ENCODE measurements at regions not wholly inside any gene's neighbourhood (a gene's known extent, or its start where the extent isn't known, plus 50 kb on each side); places are given as distances from the start of the nearest gene placed in this dataset.

DNA sequence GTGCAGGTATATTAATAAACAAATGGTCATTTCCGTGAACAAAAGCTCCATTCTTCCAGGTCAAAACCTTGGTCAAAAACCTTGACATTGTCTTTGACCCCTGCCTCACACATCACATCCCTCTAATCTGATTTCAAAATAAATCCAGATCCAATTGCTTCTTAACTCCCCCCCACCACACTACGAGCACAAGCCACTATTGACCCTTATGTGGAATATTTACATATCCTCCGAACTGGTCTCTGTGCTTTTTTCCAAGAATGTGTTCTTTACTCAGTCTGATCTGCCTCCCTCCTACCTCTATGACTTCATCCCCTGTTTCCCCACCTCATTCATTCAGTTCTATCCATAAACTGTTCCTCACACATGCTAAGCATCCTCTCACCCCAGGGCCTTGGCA lies 313.6 kb upstream of the NPVF start:
- DNase-seq = no peak
- 41 to 64% (median 51%) methylated on average over 3 of the region's 3 CpGs for WGBS, 3 donors
- Histone ChIP-seq H3K9me3 (no peaks in the 10 kb centered on the region), H3K27ac (no peak overlapping the region), H3K4me1 (ENCODE audit: insufficient read depth) (peaks cover 5% of the 10 kb centered on the region), H3K4me3 (no peak overlapping the region), H3K27me3 (no peaks in the 10 kb centered on the region), H3K36me3 (no peaks in the 10 kb centered on the region)
- intact Hi-C loops (cut with DNase I) = no loop called here
- TF ChIP-seq EP300 (IDR thresholded peaks at IDR 0.05) (no peak), CTCF (IDR thresholded peaks at IDR 0.05) (no peak), POLR2A (IDR thresholded peaks at IDR 0.05) (no peak)

DNA sequence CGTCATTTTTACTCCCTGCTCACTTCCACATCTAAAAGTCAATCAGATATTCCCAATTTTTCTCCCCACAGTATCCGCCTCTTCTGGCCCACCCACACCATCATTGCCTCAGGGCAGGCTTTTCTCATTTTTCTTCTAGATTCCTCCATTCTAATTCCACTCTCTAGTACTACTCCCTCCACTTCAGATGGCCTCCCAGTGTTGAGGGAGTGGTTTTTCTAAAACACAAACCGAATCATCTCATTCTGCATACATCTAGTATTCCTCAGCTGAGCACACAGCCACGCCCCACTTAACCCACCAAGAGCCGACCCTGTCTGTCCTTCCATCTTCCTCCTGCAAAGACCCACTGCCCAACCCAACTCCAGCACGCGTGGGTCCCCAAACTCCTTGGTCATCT lies 314.9 kb upstream of the NPVF start:
- intact Hi-C loops (cut with DNase I) = loop anchor here in 1 of 4 donors (1.0 kb wide), 1 partner anchor 47 kb away; no protein-coding TSS in a partner anchor
- no peak for DNase-seq
- Histone ChIP-seq H3K27ac (no peak overlapping the region), H3K27me3 (no peaks in the 10 kb centered on the region), H3K9me3 (no peaks in the 10 kb centered on the region), H3K4me3 (no peak overlapping the region), H3K36me3 (no peaks in the 10 kb centered on the region), H3K4me1 (ENCODE audit: insufficient read depth) (peaks cover 3% of the 10 kb centered on the region)
- TF ChIP-seq EP300 (IDR thresholded peaks at IDR 0.05) (no peak), POLR2A (IDR thresholded peaks at IDR 0.05) (no peak), CTCF (IDR thresholded peaks at IDR 0.05) (no peak)
- WGBS, 3 donors = 91 to 94% (median 91%) methylated on average over 7 of the region's 7 CpGs

DNA sequence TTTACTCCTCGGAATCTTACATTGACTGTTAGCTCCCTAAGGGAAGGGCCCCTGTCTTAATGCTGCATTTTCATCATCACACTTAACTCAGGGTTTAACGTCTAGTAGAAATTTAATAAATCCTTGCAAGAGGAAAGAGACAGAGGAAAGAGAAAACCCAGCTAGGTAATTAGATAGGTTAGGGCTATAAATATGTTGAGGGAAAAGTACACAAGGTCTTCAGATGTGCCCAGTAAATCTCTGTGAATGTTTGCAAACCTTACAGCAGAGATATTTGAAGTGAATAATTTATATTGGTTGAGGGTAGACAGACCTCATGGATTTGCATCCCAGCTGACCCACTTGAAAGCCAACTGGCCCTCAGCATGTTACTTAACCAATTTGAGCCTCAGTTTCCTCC lies 315.5 kb upstream of the NPVF start:
- Histone ChIP-seq H3K27me3 (no peaks in the 10 kb centered on the region), H3K36me3 (no peaks in the 10 kb centered on the region), H3K4me1 (ENCODE audit: insufficient read depth) (peaks cover 5% of the 10 kb centered on the region), H3K27ac (no peak overlapping the region), H3K4me3 (no peak overlapping the region), H3K9me3 (no peaks in the 10 kb centered on the region)
- no peak for TF ChIP-seq POLR2A (IDR thresholded peaks at IDR 0.05)
- TF ChIP-seq CTCF (IDR thresholded peaks at IDR 0.05) = no peak
- TF ChIP-seq EP300 (IDR thresholded peaks at IDR 0.05) = no peak
- intact Hi-C loops (cut with DNase I) = loop anchor here in 1 of 4 donors (1.0 kb wide), 1 partner anchor 47 kb away; no protein-coding TSS in a partner anchor
- WGBS, 3 donors = 83 to 89% (median 85%) methylated on average over 2 of the region's 2 CpGs
- no peak for DNase-seq

DNA sequence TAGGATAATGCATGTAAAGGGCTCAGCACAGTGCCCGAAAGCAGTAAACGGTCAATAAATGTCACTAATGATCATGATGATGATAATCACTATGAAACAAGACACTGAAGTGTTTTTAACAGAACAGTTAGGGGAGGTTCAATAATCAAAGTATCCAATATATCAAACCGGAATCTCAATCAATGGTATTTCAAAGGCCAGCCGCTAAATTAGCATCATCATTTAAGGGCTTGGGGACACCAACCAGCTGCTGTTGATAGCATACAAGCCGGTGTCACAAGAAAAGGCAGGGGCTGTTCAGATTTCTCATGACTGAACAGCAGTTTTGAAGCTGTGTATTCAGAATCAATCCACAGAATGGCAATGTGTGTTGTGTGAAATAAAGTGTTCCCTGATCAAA lies 316.0 kb upstream of the NPVF start:
- 92 to 94% (median 92%) methylated on average over 5 of the region's 5 CpGs for WGBS, 3 donors
- Histone ChIP-seq H3K36me3 (no peaks in the 10 kb centered on the region), H3K27me3 (no peaks in the 10 kb centered on the region), H3K4me3 (no peak overlapping the region), H3K27ac (no peak overlapping the region), H3K9me3 (no peaks in the 10 kb centered on the region), H3K4me1 (ENCODE audit: insufficient read depth) (peaks cover 5% of the 10 kb centered on the region)
- DNase-seq = no peak
- intact Hi-C loops (cut with DNase I) = no loop called here
- TF ChIP-seq CTCF (IDR thresholded peaks at IDR 0.05) (no peak), EP300 (IDR thresholded peaks at IDR 0.05) (no peak), POLR2A (IDR thresholded peaks at IDR 0.05) (no peak)
